ENCODE measurements at regions not wholly inside any gene's neighbourhood (a gene's known extent, or its start where the extent isn't known, plus 50 kb on each side); places are given as distances from the start of the nearest gene placed in this dataset.

- intact Hi-C loops (cut with micrococcal nuclease; ENCODE audit: unreplicated experiment), result no loop called here
- H3K27me3 ChIP-seq (ENCODE audit: insufficient read depth, low read depth), result no peaks in the 10 kb centered on the region
- DNase-seq, result no peak
- no peak overlapping the region for H3K4me2 ChIP-seq
- ChIA-PET CTCF (no interaction called here), POLR2A (ENCODE audit: unreplicated experiment) (no interaction called here)
- TF ChIP-seq CTCF (conservative IDR thresholded peaks at IDR 0.05) (no peak), EZH2 (IDR thresholded peaks at IDR 0.05; ENCODE audit: low read depth) (no peak)
- H3K9me3 ChIP-seq (ENCODE audit: insufficient read depth, low read depth), result no peaks in the 10 kb centered on the region
- H3K4me3 ChIP-seq, result no peak overlapping the region
- no peaks in the 10 kb centered on the region for H3F3A ChIP-seq (ENCODE audit: insufficient read depth, low read depth)
- H3K27ac ChIP-seq, result no peak overlapping the region
- H2AFZ ChIP-seq, result no peak overlapping the region
- BruUV-seq (replicated peaks), result no TSS peak
- no peaks in the 10 kb centered on the region for H3K36me3 ChIP-seq (ENCODE audit: low read depth)
- H3K9me2 ChIP-seq (ENCODE audit: insufficient read depth), result no peaks in the 10 kb centered on the region
- H3K4me1 ChIP-seq (replicated peaks; ENCODE audit: insufficient read depth), result no peaks in the 10 kb centered on the region
- no peaks in the 10 kb centered on the region for H4K20me1 ChIP-seq (ENCODE audit: insufficient read depth)
- H3K79me2 ChIP-seq (ENCODE audit: low read depth), result no peaks in the 10 kb centered on the region
These were observed 545.4 kb downstream of the TUSC7 start for GRCh38 chr3:117254985-117255384.

- Histone ChIP-seq H3K9me2 (ENCODE audit: insufficient read depth) (no peaks in the 10 kb centered on the region), H3K27ac (no peak overlapping the region), H3K36me3 (ENCODE audit: low read depth) (no peaks in the 10 kb centered on the region), H3K9me3 (ENCODE audit: insufficient read depth, low read depth) (no peaks in the 10 kb centered on the region), H3K79me2 (ENCODE audit: low read depth) (no peaks in the 10 kb centered on the region), H2AFZ (no peak overlapping the region), H4K20me1 (ENCODE audit: insufficient read depth) (no peaks in the 10 kb centered on the region), H3K4me1 (replicated peaks; ENCODE audit: insufficient read depth) (no peaks in the 10 kb centered on the region), H3K4me2 (no peak overlapping the region), H3K27me3 (ENCODE audit: insufficient read depth, low read depth) (no peaks in the 10 kb centered on the region), H3F3A (ENCODE audit: insufficient read depth, low read depth) (no peaks in the 10 kb centered on the region), H3K4me3 (no peak overlapping the region)
- TF ChIP-seq CTCF (conservative IDR thresholded peaks at IDR 0.05), result no peak
- no peak for TF ChIP-seq EZH2 (IDR thresholded peaks at IDR 0.05; ENCODE audit: low read depth)
- ChIA-PET POLR2A (ENCODE audit: unreplicated experiment) (no interaction called here), CTCF (no interaction called here)
- no TSS peak for BruUV-seq (replicated peaks)
- intact Hi-C loops (cut with micrococcal nuclease; ENCODE audit: unreplicated experiment), result no loop called here
- DNase-seq, result no peak
These were observed 546.2 kb downstream of the TUSC7 start for GRCh38 chr3:117255736-117256135.

DNA sequence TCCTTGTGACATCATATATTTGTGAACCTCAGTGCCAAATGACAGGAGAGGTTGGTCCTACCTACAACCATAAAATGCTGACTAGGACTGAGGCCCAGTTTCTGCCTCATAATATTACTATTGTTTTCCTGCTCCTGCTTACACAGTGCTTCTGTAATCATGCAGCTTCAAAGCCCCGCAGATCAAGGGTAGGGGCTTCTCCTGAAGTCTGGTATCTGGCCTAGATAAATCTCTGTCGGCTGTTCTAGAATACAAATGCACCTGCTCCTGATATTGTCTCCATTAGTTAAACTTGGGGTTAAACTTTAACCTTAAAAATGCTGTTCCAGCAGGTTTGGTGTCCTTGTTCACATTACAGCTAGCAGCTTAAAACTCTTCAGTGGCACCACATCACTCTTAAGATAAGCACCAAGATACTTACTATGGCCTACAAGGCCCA, 552.4 kb downstream of the TUSC7 start:
- CTCF ChIA-PET, result no interaction called here
- POLR2A ChIA-PET (ENCODE audit: unreplicated experiment), result no interaction called here
- H3K27me3 ChIP-seq (ENCODE audit: insufficient read depth, low read depth), result no peaks in the 10 kb centered on the region

More for the DNA sequence above, 552.4 kb downstream of the TUSC7 start:
- no peak overlapping the region for H2AFZ ChIP-seq
- no peaks in the 10 kb centered on the region for H3K79me2 ChIP-seq (ENCODE audit: low read depth)
- no peak overlapping the region for H3K4me2 ChIP-seq
- H3K27ac ChIP-seq, result no peak overlapping the region
- no peak overlapping the region for H3K4me3 ChIP-seq
- TF ChIP-seq EZH2 (IDR thresholded peaks at IDR 0.05; ENCODE audit: low read depth) (no peak), CTCF (conservative IDR thresholded peaks at IDR 0.05) (no peak)
- no peaks in the 10 kb centered on the region for H3K4me1 ChIP-seq (replicated peaks; ENCODE audit: insufficient read depth)
- no TSS peak for BruUV-seq (replicated peaks)
- H3K36me3 ChIP-seq (ENCODE audit: low read depth), result no peaks in the 10 kb centered on the region
- H4K20me1 ChIP-seq (ENCODE audit: insufficient read depth), result no peaks in the 10 kb centered on the region
- H3K9me3 ChIP-seq (ENCODE audit: insufficient read depth, low read depth), result no peaks in the 10 kb centered on the region
- H3F3A ChIP-seq (ENCODE audit: insufficient read depth, low read depth), result no peaks in the 10 kb centered on the region
- no peaks in the 10 kb centered on the region for H3K9me2 ChIP-seq (ENCODE audit: insufficient read depth)
- intact Hi-C loops (cut with micrococcal nuclease; ENCODE audit: unreplicated experiment), result loop anchor here (1.0 kb wide), 1 partner anchor 35 kb away; no protein-coding TSS in a partner anchor
- DNase-seq, result no peak

All from PC-9 (cell line).